ENCODE measurements at regions not wholly inside any gene's neighbourhood (a gene's known extent, or its start where the extent isn't known, plus 50 kb on each side); places are given as distances from the start of the nearest gene placed in this dataset.

GRCh38 chr2:71889759-71890684, 257.6 kb downstream of the CYP26B1 start:
- no peak for DNase-seq

- no peak for DNase-seq
Measured at GRCh38 chr2:71888751-71889445, 258.8 kb downstream of the CYP26B1 start.

- no peak for DNase-seq
Measured at GRCh38 chr2:71887196-71887595, 260.5 kb downstream of the CYP26B1 start.

- DNase-seq, result no peak
Measured at GRCh38 chr2:71886241-71886640, 261.4 kb downstream of the CYP26B1 start.

GRCh38 chr2:71884303-71885042, 263.2 kb downstream of the CYP26B1 start:
- no peak for DNase-seq

GRCh38 chr2:71882949-71883472, 264.7 kb downstream of the CYP26B1 start:
- peak; percentile 55 for DNase-seq

GRCh38 chr2:71882236-71882946, 265.3 kb downstream of the CYP26B1 start:
- DNase-seq, result no peak

- no peak for DNase-seq
Measured at GRCh38 chr2:71880846-71881610, 266.6 kb downstream of the CYP26B1 start.

- DNase-seq, result no peak
Measured at GRCh38 chr2:71880287-71880686, 267.4 kb downstream of the CYP26B1 start.

- DNase-seq, result no peak
Measured at GRCh38 chr2:71879509-71880184, 268.0 kb downstream of the CYP26B1 start.

GRCh38 chr2:71878626-71879508, 268.8 kb downstream of the CYP26B1 start:
- no peak for DNase-seq

- no peak for DNase-seq
Measured at GRCh38 chr2:71877636-71878035, 270.0 kb downstream of the CYP26B1 start.

GRCh38 chr2:71876542-71877451, 270.9 kb downstream of the CYP26B1 start:
- no peak for DNase-seq

- no peak for DNase-seq
Measured at GRCh38 chr2:71872466-71873051, 275.1 kb downstream of the CYP26B1 start.

- no peak for DNase-seq
Measured at GRCh38 chr2:71865391-71865965, 282.2 kb downstream of the CYP26B1 start.

- no peak for DNase-seq
Measured at GRCh38 chr2:71864085-71864484, 283.6 kb downstream of the CYP26B1 start.

GRCh38 chr2:71863396-71863795, 284.3 kb downstream of the CYP26B1 start:
- no peak for DNase-seq

- DNase-seq, result no peak
Measured at GRCh38 chr2:71862921-71863320, 284.7 kb downstream of the CYP26B1 start.

All from occipital lobe (tissue), 1 donor.